HT-29 (cell line): ENCODE measurements at regions not wholly inside any gene's neighbourhood (a gene's known extent, or its start where the extent isn't known, plus 50 kb on each side); places are given as distances from the start of the nearest gene placed in this dataset.

Source experiments
- DNase-seq: peaks from one replicate; pipeline ENCODE4 v3.0.0-alpha.2; 2015; ENCODE audit warnings: low spot score

- DNase-seq, result no peak
Observed at GRCh38 chr2:9082158-9082557, 78.7 kb upstream of the MBOAT2 start.

GRCh38 chr2:9081750-9082149 lies 78.3 kb upstream of the MBOAT2 start:
- DNase-seq, result no peak

GRCh38 chr2:9078405-9078804 lies 74.9 kb upstream of the MBOAT2 start:
- no peak for DNase-seq

GRCh38 chr2:9077691-9078090 lies 74.2 kb upstream of the MBOAT2 start:
- DNase-seq, result no peak

GRCh38 chr2:9076755-9077154 lies 73.3 kb upstream of the MBOAT2 start:
- DNase-seq, result no peak

GRCh38 chr2:9076210-9076609 lies 72.7 kb upstream of the MBOAT2 start:
- DNase-seq, result no peak

GRCh38 chr2:9074930-9075329 lies 71.4 kb upstream of the MBOAT2 start:
- DNase-seq, result no peak

GRCh38 chr2:9071584-9072124 lies 68.2 kb upstream of the MBOAT2 start:
- DNase-seq, result no peak

- peak; percentile 68 for DNase-seq
Observed at GRCh38 chr2:9071032-9071431, 67.5 kb upstream of the MBOAT2 start.

GRCh38 chr2:9069543-9069942 lies 66.1 kb upstream of the MBOAT2 start:
- no peak for DNase-seq

- DNase-seq, result no peak
Observed at GRCh38 chr2:9065901-9066300, 62.4 kb upstream of the MBOAT2 start.

- no peak for DNase-seq
Observed at GRCh38 chr2:9063023-9063606, 59.6 kb upstream of the MBOAT2 start.

GRCh38 chr2:9060819-9061218 lies 57.3 kb upstream of the MBOAT2 start:
- DNase-seq, result no peak

- DNase-seq, result no peak
Observed at GRCh38 chr2:9057939-9058761, 54.7 kb upstream of the MBOAT2 start.

GRCh38 chr2:9055471-9055870 lies 52.0 kb upstream of the MBOAT2 start:
- no peak for DNase-seq

GRCh38 chr2:9053534-9053931 lies 50.0 kb upstream of the MBOAT2 start:
- DNase-seq, result no peak
